ENCODE measurements at regions not wholly inside any gene's neighbourhood (a gene's known extent, or its start where the extent isn't known, plus 50 kb on each side); places are given as distances from the start of the nearest gene placed in this dataset.

GRCh38 chr7:153327683-153328082, 568.1 kb downstream of the ACTR3B start (continued):
- TF ChIP-seq FOXP1 (IDR thresholded peaks at IDR 0.05), result no peak
- TF ChIP-seq FOXP1 (CRISPR knock-in tag; IDR thresholded peaks at IDR 0.05), result no peak
- no peak for TF ChIP-seq ZKSCAN5 (CRISPR knock-in tag; IDR thresholded peaks at IDR 0.05)

DNA sequence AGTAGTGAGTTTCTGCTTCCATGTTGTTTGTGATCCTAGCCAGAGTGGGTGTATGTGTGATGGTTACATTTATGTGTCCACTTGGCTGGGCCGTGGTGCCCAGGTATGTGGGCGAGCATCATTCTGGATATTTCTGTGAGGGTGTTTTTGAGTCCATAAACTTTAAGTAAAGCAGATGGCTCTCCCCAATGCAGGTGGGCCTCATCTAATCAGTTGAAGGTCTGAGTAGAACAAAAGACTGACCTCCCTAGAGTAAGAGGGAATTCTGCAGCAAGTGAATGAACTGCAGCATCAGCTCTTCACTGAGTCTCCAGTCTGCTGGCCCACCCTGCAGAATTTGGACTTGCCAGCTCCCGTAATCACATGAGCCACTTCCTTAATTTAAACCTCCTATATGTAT, 571.9 kb downstream of the ACTR3B start:
- 0% methylated on average over 3 of the region's 3 CpGs for WGBS (ENCODE audit: low lambda C conversion rate)
- no peak for TF ChIP-seq SSRP1 (CRISPR knock-in tag; IDR thresholded peaks at IDR 0.05)
- TF ChIP-seq HHEX (CRISPR knock-in tag; IDR thresholded peaks at IDR 0.05), result no peak
- TF ChIP-seq, protein P1, sequence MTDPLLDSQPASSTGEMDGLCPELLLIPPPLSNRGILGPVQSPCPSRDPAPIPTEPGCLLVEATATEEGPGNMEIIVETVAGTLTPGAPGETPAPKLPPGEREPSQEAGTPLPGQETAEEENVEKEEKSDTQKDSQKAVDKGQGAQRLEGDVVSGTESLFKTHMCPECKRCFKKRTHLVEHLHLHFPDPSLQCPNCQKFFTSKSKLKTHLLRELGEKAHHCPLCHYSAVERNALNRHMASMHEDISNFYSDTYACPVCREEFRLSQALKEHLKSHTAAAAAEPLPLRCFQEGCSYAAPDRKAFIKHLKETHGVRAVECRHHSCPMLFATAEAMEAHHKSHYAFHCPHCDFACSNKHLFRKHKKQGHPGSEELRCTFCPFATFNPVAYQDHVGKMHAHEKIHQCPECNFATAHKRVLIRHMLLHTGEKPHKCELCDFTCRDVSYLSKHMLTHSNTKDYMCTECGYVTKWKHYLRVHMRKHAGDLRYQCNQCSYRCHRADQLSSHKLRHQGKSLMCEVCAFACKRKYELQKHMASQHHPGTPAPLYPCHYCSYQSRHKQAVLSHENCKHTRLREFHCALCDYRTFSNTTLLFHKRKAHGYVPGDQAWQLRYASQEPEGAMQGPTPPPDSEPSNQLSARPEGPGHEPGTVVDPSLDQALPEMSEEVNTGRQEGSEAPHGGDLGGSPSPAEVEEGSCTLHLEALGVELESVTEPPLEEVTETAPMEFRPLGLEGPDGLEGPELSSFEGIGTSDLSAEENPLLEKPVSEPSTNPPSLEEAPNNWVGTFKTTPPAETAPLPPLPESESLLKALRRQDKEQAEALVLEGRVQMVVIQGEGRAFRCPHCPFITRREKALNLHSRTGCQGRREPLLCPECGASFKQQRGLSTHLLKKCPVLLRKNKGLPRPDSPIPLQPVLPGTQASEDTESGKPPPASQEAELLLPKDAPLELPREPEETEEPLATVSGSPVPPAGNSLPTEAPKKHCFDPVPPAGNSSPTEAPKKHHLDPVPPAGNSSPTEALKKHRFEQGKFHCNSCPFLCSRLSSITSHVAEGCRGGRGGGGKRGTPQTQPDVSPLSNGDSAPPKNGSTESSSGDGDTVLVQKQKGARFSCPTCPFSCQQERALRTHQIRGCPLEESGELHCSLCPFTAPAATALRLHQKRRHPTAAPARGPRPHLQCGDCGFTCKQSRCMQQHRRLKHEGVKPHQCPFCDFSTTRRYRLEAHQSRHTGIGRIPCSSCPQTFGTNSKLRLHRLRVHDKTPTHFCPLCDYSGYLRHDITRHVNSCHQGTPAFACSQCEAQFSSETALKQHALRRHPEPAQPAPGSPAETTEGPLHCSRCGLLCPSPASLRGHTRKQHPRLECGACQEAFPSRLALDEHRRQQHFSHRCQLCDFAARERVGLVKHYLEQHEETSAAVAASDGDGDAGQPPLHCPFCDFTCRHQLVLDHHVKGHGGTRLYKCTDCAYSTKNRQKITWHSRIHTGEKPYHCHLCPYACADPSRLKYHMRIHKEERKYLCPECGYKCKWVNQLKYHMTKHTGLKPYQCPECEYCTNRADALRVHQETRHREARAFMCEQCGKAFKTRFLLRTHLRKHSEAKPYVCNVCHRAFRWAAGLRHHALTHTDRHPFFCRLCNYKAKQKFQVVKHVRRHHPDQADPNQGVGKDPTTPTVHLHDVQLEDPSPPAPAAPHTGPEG (CRISPR knock-in tag; IDR thresholded peaks at IDR 0.05), result no peak
- no peak for TF ChIP-seq DNMT1 (CRISPR knock-in tag; IDR thresholded peaks at IDR 0.05)
- TF ChIP-seq THRA (CRISPR knock-in tag; IDR thresholded peaks at IDR 0.05; ENCODE audit: borderline replicate concordance), result no peak
- no peak for TF ChIP-seq ZNF468 (CRISPR knock-in tag; IDR thresholded peaks at IDR 0.05)
- TF ChIP-seq TRAFD1 (CRISPR knock-in tag; IDR thresholded peaks at IDR 0.05; ENCODE audit: borderline replicate concordance), result no peak
- no peak for TF ChIP-seq CERS6 (CRISPR knock-in tag; IDR thresholded peaks at IDR 0.05)
- no peak for TF ChIP-seq HES4 (CRISPR knock-in tag; IDR thresholded peaks at IDR 0.05; ENCODE audit: borderline replicate concordance)
- TF ChIP-seq CREB3 (CRISPR knock-in tag; IDR thresholded peaks at IDR 0.05), result no peak
- no peak for TF ChIP-seq ZMAT3 (CRISPR knock-in tag; conservative IDR thresholded peaks at IDR 0.05)
- no peak for TF ChIP-seq ZFP36L2 (CRISPR knock-in tag; IDR thresholded peaks at IDR 0.05)

More for the DNA sequence above, 571.9 kb downstream of the ACTR3B start:
- H3K4me2 ChIP-seq (ENCODE audit: low read depth, low read length), result no peak overlapping the region
- ChIA-PET POLR2A (no interaction called here), CTCF (ENCODE audit: low intra/inter-chr PET ratio, low total read pairs) (no interaction called here)
- no peak overlapping the region for H3K27ac ChIP-seq (ENCODE audit: extremely low read length, insufficient read depth, low read length)
- H2AFZ ChIP-seq (ENCODE audit: low read length), result no peak overlapping the region
- ATAC-seq, result no peak
- H3K36me3 ChIP-seq (replicated peaks in 1 of 2; ENCODE audit: control insufficient read depth in 1 of 2, insufficient read depth in 2 of 2, low read length in 2 of 2), result no peaks in the 10 kb centered on the region
- no peak for FAIRE-seq
- no peak overlapping the region for H3K9ac ChIP-seq (ENCODE audit: insufficient read depth, low read depth, low read length)
- H3K27me3 ChIP-seq (ENCODE audit: control insufficient read depth in 1 of 2, insufficient read depth in 2 of 2, low read length in 2 of 2), result no peaks in the 10 kb centered on the region
- H3K79me2 ChIP-seq (ENCODE audit: insufficient read depth, low read length), result no peaks in the 10 kb centered on the region
- H4K20me1 ChIP-seq (ENCODE audit: insufficient read depth, low read length), result no peaks in the 10 kb centered on the region
- BruUV-seq (replicated peaks), result no TSS peak
- DNase-seq (ENCODE audit: low spot score), result no peak
- no peaks in the 10 kb centered on the region for H3K4me1 ChIP-seq (ENCODE audit: insufficient read depth, low read length)
- intact Hi-C loops (cut with micrococcal nuclease; ENCODE audit: unreplicated experiment) (no loop called here), in situ Hi-C loops (cut with HindIII; ENCODE audit: extremely low pct_ligation_motif_present, low pct_unique_long_range_greater_than_20kb) (no loop called here)
- H3K9me3 ChIP-seq (ENCODE audit: low read length), result no peaks in the 10 kb centered on the region
- H3K4me3 ChIP-seq (replicated peaks in 1 of 3; ENCODE audit: insufficient read depth in 1 of 3, low read depth in 2 of 3, low read length in 3 of 3), result no peak overlapping the region
